RWPE1 (cell line): ENCODE measurements at regions not wholly inside any gene's neighbourhood (a gene's known extent, or its start where the extent isn't known, plus 50 kb on each side); places are given as distances from the start of the nearest gene placed in this dataset.

ENCODE experiments used
- CTCF ChIA-PET: fragments of 350-600 bp; sonication (Branson Sonifier 250); formaldehyde crosslinking; extraction: SDS; loops from one replicate; lab custom pipeline; 2021; lab: Yijun Ruan, JAX
- POLR2A ChIA-PET: fragments of 400-600 bp; formaldehyde crosslinking; extraction: SDS; loops from one replicate; lab custom pipeline; 2020; ENCODE audit warnings: antibody characterized with exemption; ENCODE audit not compliant: low non-redundant PET; lab: Yijun Ruan, JAX
- DNase-seq: peaks from one replicate; pipeline ENCODE4 v3.0.0; 2012; ENCODE audit warnings: low spot score
- H3K27ac ChIP-seq: fragments of 450-650 bp; 2 replicates; pipeline ENCODE4 v1.5.1; 2017
- TF ChIP-seq, protein P1 (sequence below): fragments of 450-650 bp; conservative IDR thresholded peaks from 2 replicates; pipeline ENCODE4 v1.5.1; 2017; ENCODE audit warnings: low read depth, mild to moderate bottlenecking

DNA sequence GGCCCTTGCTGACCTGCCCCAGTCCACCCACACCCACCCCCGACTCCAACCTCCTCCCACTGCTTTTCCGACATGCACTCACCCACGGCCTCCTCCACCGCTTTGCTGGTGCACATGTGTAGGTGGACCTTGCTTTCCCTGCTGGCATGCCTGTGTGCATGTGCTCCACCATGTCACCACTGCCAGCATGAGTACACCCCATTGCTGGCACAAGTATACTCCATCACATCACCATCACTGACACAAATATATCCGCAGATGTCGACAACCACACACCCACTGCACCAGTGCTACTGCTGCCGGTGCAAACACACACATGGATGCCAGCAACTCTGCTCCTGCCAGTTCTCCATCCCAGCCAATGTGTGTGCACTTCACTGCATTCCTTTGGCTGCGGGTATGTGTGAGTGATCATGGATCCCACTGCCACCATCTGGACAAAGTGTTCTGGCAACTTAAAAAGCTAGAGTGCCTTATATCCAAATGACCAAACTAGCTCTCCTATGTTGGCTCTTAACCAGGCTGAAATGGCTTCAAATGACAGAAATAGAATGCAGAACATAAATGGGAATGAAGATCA, 1072.3 kb downstream of the RAPGEF2 start:
- CTCF ChIA-PET: no interaction called here
- TF ChIP-seq, protein P1, sequence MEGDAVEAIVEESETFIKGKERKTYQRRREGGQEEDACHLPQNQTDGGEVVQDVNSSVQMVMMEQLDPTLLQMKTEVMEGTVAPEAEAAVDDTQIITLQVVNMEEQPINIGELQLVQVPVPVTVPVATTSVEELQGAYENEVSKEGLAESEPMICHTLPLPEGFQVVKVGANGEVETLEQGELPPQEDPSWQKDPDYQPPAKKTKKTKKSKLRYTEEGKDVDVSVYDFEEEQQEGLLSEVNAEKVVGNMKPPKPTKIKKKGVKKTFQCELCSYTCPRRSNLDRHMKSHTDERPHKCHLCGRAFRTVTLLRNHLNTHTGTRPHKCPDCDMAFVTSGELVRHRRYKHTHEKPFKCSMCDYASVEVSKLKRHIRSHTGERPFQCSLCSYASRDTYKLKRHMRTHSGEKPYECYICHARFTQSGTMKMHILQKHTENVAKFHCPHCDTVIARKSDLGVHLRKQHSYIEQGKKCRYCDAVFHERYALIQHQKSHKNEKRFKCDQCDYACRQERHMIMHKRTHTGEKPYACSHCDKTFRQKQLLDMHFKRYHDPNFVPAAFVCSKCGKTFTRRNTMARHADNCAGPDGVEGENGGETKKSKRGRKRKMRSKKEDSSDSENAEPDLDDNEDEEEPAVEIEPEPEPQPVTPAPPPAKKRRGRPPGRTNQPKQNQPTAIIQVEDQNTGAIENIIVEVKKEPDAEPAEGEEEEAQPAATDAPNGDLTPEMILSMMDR: no peak
- POLR2A ChIA-PET: no interaction called here

DNA sequence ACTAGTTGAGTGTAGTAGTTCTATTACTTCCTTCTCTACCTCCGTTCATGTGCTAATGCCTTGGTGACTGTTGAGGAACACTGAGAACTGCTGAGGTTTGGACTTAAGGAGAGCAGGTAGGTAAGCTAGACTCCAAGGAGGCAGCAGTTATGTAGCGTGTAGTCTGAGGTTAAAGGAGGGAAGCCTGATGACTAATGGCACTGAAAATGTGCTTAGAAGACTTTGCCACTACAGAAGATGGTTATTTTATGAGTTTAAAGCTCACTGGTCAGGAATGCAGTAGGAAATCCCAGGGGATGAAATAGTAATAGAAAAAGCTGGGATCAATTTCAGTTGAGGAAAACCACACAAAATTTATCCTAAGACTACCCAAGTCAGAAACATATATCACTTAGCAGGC, 1077.3 kb downstream of the RAPGEF2 start:
- peak; percentile 6 for DNase-seq
- no peak overlapping the region for H3K27ac ChIP-seq
- TF ChIP-seq, protein P1: no peak
- POLR2A ChIA-PET: no interaction called here
- CTCF ChIA-PET: no interaction called here

More for the DNA sequence above, 1072.3 kb downstream of the RAPGEF2 start:
- no peak for DNase-seq
- no peak overlapping the region for H3K27ac ChIP-seq

DNA sequence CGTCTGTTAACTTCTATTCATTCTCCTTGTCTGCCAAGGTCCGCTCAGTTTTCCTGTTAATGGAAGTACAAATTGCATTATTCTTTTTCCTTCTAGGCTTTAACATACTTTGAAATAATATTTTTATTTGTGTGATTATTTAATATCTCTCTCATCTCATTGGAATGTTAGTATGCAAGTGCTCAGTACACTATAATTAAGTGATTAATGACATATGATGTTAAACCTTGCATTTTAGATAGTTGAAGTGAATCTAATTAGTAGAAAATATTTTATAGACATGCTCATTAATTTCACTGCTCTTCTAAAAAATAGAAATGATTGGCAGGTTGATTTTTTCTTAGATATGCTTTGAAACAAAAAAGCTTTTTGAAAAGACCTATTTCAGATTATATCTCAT, 1079.8 kb downstream of the RAPGEF2 start:
- DNase-seq: no peak
- ChIA-PET POLR2A (no interaction called here), CTCF (no interaction called here)
- TF ChIP-seq, protein P1: no peak
- H3K27ac ChIP-seq: no peak overlapping the region

DNA sequence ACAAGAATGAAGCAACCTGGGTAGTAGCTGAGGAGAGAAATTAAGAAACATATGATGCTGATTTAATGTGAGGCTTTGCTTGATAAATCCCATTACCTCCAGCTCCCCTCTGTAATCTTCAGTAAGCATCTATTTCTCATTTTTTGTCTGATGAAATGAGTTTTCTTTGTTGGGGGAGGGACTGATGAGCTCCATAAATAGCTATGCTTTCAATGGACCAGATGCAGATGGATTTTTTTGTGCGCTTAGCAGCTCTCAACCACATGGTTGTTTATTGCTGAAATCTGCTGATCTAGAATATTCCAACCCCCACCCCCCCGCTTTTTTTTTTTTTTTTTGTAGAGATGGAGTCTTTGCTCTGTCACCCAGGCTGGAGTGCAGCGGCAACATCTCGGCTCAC, 1082.0 kb downstream of the RAPGEF2 start:
- CTCF ChIA-PET: no interaction called here
- POLR2A ChIA-PET: no interaction called here
- TF ChIP-seq, protein P1: no peak
- no peak overlapping the region for H3K27ac ChIP-seq
- DNase-seq: no peak

DNA sequence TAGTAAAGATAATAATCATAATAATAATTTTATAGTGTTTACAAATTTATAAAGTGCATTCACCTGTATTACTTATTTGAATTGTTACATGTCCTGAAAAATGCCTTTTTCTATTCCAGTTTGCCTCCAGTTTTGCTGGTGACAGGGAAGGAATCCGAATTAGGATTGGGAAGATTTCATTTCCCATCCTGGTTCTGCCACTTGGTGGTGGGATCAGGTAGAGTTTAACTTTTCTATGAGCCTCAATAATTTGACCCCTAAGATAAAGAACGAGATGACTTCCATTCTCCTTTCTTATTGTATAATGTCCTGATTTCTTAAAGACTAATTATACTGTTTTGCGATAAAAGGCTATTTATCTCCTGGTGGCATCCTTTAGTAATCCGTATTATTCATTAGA, 1090.9 kb downstream of the RAPGEF2 start:
- POLR2A ChIA-PET: no interaction called here
- no peak for DNase-seq
- H3K27ac ChIP-seq: no peak overlapping the region
- TF ChIP-seq, protein P1: no peak
- CTCF ChIA-PET: no interaction called here

DNA sequence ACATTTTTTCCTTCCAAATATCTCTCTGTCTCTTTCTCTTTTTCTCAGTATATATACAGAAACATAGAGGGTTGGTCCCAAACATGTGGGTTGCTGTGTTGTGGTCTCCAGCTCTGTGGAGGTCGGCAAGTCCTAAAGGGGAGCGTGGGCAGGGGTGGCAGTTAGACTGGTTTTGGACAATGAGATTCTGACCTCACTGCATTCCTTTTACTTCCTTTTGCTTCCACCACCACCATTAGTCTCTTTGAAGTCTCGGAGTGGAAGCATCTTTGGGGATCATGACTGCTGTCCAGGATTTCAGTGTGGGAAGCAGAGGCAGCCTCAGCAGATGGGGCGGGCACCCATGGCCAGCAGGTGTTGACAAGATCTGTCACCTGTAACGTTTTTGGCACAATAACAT, 1091.8 kb downstream of the RAPGEF2 start:
- no peak overlapping the region for H3K27ac ChIP-seq
- ChIA-PET CTCF (no interaction called here), POLR2A (no interaction called here)

More for the DNA sequence above, 1091.8 kb downstream of the RAPGEF2 start:
- no peak for DNase-seq
- TF ChIP-seq, protein P1: no peak
